GM21360 (cell line): ENCODE measurements at regions not wholly inside any gene's neighbourhood (a gene's known extent, or its start where the extent isn't known, plus 50 kb on each side); places are given as distances from the start of the nearest gene placed in this dataset.

Experiments
- ATAC-seq: cut with Tn5 transposase; IDR thresholded peaks from one replicate; pipeline ENCODE4 v1.9.1; 2021; ENCODE audit warnings: mild to moderate bottlenecking, moderate library complexity; ENCODE audit not compliant: unreplicated experiment

GRCh38 chr22:47376322-47376700 lies 613.9 kb downstream of the TBC1D22A start:
- ATAC-seq: no peak

- ATAC-seq: no peak
Observed at GRCh38 chr22:47375621-47376321, 613.3 kb downstream of the TBC1D22A start.

DNA sequence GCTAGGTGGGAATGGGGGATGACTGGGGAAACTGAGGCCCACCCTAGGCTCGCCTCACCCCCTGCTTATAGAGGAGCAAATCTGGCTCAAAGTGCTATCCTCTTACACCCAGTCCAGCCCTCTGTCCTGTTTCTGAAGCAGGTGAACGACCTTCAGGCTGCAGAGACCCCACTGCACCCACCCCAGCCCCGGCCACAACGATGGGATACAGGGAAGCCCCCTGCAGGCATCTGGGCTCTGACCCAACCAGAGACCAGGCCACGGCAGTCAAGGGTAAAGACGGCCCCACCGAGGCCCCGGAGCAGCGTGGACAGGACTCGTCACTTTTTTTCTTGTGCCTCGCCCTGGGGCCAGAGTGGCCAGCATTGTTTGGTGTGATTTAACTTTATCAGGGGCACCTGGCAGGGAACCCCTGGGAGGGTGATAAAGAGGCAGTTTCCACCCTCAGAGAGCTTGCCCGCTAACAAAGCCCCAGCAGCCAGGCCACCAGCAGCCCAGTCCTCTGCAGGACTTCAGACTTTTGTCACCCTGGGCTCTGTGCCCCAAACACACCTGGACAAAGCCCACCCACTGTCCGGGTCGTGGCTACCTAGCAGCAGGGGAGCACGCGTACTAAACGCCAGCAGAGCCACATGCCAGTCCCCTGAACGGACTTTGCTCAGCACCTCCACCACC lies 612.6 kb downstream of the TBC1D22A start:
- ATAC-seq: no peak

- no peak for ATAC-seq
Observed at GRCh38 chr22:47374273-47374771, 611.9 kb downstream of the TBC1D22A start.

GRCh38 chr22:47373648-47374272 lies 611.3 kb downstream of the TBC1D22A start:
- ATAC-seq: no peak

DNA sequence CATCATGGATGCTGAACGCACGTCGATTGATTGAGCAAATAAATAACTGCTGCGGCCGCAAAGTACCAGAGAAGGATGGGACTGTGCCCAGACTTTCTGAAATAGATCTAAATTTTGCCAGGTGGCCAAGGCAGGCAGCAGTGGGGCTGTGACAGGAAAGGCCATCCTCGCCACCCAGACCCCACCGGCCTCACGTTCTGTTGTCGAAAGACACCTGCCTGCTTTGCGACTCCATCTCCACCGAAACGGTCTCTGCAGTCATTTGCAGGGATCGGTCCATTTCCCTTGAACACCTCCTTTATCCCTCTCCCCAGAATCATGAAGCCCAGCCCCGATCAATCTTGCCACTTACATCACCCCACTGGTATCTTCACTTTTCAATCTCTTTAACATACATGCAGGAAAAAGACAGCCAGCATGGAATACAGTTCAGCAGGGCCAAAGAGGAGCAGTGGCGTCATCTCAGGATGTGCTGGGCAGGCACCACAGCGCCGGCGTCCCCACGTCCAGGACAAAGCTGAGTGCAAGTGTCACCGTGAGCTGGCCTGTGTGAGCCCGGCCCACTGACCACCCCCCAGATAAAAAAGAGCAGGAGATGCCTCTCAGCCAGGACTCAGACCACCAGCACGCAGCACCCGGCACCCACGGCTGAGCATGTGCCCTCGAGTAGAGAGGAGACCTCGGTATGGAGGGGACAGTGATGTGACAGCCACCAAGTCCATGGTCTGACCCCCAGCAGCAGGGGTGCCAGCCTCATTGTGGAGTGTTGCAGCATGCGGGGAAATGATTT lies 610.3 kb downstream of the TBC1D22A start:
- no peak for ATAC-seq

DNA sequence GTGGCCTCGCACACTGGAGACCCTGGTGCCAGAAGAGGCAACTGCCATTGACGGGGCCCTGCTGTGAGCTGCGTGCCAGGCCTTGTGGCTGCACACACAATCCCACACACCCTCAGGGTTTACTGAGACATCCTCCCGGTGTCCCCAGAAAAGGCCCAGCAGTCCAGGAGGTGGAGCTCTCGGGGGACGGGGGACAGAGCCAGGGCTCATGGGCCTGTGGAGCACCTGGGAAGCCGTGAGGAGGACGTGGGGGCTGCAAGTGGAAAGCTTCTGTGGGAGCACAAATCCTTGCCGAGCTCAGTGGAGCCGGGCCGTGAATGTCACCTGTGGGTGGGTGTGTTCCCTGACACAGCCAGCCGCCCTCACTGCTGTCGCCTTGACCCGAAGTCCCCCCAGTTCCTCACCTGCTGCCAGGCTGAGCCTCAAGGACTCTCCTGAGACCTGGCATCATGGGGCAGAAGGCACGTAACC lies 609.7 kb downstream of the TBC1D22A start:
- ATAC-seq: no peak

GRCh38 chr22:47371263-47372090 lies 609.0 kb downstream of the TBC1D22A start:
- ATAC-seq: no peak

DNA sequence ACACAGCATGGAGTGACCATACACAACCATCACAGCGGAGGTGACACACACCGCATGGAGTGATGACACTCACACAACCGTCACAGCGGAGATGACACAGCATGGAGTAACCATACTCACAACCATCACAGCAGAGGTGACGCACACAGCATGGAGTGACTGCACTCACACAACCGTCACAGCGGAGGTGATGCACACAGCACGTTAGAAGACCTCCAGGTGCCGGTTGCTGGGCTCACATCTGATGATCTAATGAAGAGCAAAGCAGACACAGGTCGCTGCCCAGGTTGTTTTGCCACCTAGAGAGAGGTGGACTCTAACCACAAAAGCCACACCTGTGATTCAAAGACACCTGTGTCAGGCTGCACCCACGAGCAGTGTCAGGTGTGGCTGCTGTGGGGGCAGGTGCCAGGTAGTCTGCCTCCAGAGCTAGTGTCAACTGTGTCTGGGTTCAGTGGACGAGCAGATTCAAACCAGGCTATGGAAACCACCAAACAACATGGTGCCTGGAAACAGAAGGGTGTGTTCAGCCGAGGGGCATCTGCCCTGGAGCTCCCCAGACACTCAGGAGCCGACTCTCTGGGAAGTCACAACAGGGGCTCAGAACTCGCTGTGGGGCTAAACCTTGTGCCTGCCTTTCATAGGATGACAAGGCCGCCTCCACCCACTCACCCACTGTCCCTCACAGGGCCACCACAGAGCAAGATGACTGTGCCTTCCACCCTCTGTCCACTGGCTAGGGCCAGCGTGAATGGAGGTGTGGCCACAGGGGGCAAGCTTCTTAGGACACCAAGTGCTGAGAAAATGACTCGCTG lies 608.2 kb downstream of the TBC1D22A start:
- no peak for ATAC-seq

GRCh38 chr22:47369431-47370015 lies 607.1 kb downstream of the TBC1D22A start:
- ATAC-seq: no peak

DNA sequence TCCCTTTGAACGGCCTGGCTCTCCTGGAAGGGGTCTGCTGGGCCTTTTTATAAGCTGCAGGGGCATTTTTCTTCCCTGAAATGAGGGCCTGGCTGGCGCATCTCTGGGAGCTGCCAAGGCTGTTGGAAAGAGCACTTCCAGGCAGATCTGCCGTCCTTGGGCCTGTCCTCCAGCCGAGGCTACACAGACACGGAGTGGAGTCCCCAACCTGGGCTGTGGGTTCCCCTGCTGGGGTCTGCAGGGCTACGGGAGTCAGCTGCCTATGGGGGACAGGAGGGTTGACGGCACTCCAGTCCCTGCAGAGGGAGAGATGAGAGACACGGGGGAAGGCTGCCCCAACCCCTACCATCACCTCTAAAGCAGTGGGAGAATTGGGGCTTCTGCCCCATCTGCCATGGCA lies 606.6 kb downstream of the TBC1D22A start:
- ATAC-seq: no peak

DNA sequence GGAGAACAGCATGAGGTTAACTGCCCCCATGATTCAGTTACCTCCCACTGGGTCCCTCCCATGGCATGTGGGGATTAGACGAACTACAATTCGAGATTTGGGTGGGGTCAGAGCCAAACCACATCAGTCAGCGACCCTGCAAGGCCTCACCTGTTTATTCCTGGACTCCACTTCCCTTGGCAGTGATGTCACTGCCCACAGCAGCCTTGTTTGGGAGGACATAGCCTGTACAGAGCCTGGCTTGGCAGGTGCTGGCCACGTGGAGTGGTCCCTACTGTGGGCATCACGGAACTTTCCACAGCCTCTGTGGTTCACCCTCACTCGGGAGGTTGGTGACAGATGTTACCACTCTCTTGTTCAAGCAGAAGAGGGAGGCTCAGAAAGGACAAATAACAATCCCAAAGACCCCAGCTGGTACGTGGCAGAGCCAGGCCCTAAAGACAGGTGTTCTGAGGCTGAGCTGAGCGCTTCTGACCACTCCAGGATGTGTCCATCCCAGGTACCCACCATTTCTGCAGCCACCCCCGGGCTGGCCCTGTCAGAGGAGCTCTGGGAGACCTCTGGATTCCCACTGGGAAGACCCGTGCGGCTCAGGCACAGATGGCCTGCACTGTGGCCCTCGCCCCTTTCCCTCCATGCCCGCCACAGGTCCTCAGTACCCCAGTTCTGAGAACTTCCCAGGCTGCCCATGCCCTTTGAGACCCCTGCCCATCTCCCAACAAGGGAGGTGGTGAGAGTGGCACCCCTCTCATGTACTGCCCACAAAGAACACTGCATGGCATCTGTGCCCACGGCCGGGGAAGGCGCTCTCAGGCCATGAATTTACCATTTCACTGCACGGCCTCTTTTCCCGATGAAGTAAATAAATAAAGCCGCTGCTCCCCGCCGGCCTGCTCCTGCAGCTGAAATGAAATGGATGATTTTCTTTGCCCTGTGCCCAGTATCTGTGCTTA lies 605.8 kb downstream of the TBC1D22A start:
- ATAC-seq: no peak

DNA sequence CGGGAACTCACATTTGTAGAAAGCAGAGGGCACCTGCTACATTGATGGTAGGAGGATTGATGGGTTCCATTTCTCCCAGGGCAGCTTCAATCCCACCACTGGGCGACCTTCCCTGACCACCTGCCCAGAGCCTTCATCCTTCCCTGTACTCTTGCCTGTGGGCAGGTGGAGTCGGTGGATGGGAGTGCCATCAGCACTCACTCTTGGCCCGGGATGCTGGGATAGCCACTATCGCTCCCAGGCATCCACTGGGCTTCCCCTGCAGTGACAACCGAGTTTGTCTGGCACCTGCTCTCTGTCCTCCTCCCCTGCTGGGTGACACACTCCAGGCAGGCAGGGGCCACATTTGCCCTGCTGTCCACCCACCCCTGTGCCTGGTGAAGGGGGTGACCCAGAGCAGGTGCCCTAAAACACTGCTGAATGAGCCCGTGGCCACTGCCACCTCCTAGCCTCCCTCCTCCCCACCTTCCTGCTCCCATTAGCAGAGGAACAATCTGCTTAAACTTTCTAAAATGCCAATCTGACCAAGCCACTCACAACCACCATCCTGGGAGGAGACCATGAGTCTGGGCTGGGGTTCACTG lies 604.7 kb downstream of the TBC1D22A start:
- no peak for ATAC-seq

DNA sequence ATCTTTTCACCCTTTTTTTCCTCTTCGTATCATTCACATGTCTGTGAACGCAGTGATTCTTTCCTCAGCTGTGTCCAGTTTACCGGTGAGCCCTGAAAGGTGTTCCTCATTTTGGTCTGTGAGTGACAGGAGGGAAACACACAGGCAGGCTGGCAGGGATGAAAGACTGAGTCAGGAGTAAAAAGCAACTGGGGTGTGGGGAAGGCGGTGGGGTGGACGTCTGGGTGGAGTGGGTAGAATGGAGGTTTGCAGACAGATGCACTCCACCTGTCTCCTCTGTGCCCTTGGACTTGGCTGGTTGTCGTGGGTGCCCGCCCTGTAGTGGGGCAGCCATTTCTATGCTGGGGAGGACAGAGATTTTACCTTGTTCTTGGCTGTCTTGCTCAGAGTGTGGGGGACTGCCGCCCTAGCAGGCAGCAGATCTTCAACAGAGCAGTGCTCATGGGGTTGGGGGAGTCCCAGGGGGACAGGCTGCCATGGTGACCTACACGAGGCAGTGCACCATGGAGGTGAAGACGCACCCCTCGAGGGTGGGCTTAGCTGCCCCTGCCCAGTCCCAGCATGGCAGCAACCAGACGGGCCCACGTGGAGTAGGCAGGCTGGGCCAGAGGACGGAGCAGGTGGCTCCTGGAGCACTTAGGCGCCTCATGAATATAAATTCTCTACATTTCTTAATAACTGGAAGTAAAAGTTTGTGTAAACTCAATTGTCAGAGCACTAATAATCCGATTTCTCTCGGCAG lies 603.7 kb downstream of the TBC1D22A start:
- ATAC-seq: no peak

GRCh38 chr22:47361247-47361646 lies 598.8 kb downstream of the TBC1D22A start:
- ATAC-seq: no peak

DNA sequence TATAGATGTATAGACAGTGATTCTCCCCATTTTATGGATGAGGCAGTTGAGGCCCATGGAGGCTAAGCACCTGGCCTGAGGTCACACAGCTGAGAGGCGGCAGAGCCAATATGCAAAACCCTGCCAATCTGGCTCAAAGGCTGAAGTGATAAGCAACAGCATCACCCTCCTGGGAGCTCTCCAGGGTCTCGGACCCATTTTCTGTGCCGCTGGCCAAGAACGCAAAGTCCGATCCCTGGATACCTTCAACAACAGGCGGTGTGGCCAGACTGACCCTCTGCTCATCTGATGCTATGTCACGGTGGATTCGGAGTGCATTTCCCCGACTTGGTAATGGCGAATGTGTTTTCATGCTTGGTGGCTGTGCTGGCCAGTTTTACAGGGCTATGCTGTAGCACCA lies 595.0 kb downstream of the TBC1D22A start:
- ATAC-seq: no peak

- no peak for ATAC-seq
Observed at GRCh38 chr22:47357086-47357485, 594.6 kb downstream of the TBC1D22A start.
